Bronchial epithelial cell (primary cell): ENCODE measurements at regions not wholly inside any gene's neighbourhood (a gene's known extent, or its start where the extent isn't known, plus 50 kb on each side); places are given as distances from the start of the nearest gene placed in this dataset.

Source experiments
- DNase-seq: peaks from one replicate; pipeline ENCODE4 v3.0.0-alpha.2; 2010; ENCODE audit warnings: low read depth
- FAIRE-seq: peaks from 2 replicates; lab custom pipeline; 2011; peaks lifted over from hg19 to GRCh38; lab: Jason Lieb, UNC
- H3K27me3 ChIP-seq: 2 replicates; pipeline ENCODE4 v1.5.1; 2011; ENCODE audit warnings: low read length; ENCODE audit not compliant: control insufficient read depth, insufficient read depth
- H3K36me3 ChIP-seq: 2 replicates; pipeline ENCODE4 v1.5.1; 2011; ENCODE audit warnings: low read length; ENCODE audit not compliant: control insufficient read depth, insufficient read depth
- H3K4me3 ChIP-seq: 2 replicates; pipeline ENCODE4 v1.5.1; 2011; ENCODE audit warnings: mild to moderate bottlenecking, low read depth, low read length, control low read depth
- TF ChIP-seq, protein P1 (sequence below): IDR thresholded peaks from 2 replicates; pipeline ENCODE4 v1.5.1; 2011; ENCODE audit warnings: mild to moderate bottlenecking, moderate library complexity, low read length, control low read depth, inconsistent platforms; ENCODE audit not compliant: insufficient read depth, severe bottlenecking

- H3K4me3 ChIP-seq, result no peak overlapping the region
- no peaks in the 10 kb centered on the region for H3K36me3 ChIP-seq
- peaks cover 3% of the 10 kb centered on the region for H3K27me3 ChIP-seq
- FAIRE-seq (no peak), DNase-seq (peak; percentile 38)
- TF ChIP-seq, protein P1, sequence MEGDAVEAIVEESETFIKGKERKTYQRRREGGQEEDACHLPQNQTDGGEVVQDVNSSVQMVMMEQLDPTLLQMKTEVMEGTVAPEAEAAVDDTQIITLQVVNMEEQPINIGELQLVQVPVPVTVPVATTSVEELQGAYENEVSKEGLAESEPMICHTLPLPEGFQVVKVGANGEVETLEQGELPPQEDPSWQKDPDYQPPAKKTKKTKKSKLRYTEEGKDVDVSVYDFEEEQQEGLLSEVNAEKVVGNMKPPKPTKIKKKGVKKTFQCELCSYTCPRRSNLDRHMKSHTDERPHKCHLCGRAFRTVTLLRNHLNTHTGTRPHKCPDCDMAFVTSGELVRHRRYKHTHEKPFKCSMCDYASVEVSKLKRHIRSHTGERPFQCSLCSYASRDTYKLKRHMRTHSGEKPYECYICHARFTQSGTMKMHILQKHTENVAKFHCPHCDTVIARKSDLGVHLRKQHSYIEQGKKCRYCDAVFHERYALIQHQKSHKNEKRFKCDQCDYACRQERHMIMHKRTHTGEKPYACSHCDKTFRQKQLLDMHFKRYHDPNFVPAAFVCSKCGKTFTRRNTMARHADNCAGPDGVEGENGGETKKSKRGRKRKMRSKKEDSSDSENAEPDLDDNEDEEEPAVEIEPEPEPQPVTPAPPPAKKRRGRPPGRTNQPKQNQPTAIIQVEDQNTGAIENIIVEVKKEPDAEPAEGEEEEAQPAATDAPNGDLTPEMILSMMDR, result no peak
These were observed 154.8 kb upstream of the FHL2 start for GRCh38 chr2:105553538-105554196.

DNA sequence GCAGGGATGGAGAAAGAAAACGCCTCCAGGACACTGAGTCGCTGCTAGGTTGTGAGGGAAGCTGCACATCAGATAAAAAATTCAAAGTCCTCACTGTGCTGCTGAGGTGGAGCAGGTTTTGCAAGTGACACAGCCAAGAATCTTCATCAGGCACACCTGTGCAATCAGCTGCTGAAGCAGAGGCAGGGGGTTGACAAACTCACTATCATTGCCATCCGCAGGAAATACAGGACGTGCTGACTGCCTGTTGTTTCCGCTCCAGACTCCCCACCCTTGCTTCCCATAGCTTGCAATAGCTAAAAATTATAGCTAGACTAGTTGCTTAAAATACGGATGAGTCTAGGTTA lies 147.8 kb upstream of the FHL2 start:
- TF ChIP-seq, protein P1, result no peak
- DNase-seq, result no peak
- no peaks in the 10 kb centered on the region for H3K36me3 ChIP-seq
- no peaks in the 10 kb centered on the region for H3K27me3 ChIP-seq
- no peak for FAIRE-seq
- no peak overlapping the region for H3K4me3 ChIP-seq

- Histone ChIP-seq H3K27me3 (no peaks in the 10 kb centered on the region), H3K36me3 (no peaks in the 10 kb centered on the region), H3K4me3 (no peak overlapping the region)
- DNase-seq, result peak; percentile 63
- TF ChIP-seq, protein P1, result peak; percentile 66
- no peak for FAIRE-seq
These were observed 147.1 kb upstream of the FHL2 start for GRCh38 chr2:105545730-105546627.

DNA sequence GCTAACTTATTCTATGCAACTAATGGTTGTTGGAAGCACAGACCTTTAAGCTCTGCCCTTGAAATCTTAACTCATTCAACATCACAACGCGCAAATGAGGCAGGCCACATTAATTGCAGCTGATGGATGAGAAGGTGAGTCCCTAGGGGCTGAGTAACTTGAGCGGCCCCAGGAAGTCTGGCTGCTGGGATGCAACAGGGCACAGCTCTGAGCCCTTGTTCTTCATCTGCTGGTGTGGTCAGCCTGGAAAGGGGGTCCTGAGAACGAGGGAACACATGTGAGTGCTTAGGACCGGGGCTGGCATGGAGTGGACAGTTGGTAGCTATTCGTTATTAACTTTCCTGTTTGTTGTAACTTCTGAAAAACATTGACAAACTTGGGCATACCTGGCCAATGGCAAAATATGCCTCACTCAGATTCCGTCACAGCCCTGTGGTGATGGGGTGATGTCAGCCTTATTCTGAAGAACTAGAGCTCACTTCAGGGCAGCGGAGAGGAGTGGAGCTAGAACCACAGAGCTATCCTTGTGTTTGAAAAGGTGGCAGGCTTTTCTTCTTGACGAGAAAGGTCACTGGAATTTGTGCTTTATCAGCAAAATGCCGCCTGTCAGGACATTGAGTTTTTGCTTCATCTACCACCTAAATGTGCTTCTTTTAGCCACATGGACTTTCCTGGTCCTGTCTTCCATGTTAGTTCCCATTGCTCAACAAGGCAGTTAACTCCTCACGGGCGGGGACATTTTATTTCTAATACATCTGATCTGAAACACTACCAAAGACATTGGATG lies 145.9 kb upstream of the FHL2 start:
- no peaks in the 10 kb centered on the region for H3K27me3 ChIP-seq
- no peaks in the 10 kb centered on the region for H3K36me3 ChIP-seq
- no peak for DNase-seq
- FAIRE-seq, result no peak
- TF ChIP-seq, protein P1, result no peak
- no peak overlapping the region for H3K4me3 ChIP-seq

DNA sequence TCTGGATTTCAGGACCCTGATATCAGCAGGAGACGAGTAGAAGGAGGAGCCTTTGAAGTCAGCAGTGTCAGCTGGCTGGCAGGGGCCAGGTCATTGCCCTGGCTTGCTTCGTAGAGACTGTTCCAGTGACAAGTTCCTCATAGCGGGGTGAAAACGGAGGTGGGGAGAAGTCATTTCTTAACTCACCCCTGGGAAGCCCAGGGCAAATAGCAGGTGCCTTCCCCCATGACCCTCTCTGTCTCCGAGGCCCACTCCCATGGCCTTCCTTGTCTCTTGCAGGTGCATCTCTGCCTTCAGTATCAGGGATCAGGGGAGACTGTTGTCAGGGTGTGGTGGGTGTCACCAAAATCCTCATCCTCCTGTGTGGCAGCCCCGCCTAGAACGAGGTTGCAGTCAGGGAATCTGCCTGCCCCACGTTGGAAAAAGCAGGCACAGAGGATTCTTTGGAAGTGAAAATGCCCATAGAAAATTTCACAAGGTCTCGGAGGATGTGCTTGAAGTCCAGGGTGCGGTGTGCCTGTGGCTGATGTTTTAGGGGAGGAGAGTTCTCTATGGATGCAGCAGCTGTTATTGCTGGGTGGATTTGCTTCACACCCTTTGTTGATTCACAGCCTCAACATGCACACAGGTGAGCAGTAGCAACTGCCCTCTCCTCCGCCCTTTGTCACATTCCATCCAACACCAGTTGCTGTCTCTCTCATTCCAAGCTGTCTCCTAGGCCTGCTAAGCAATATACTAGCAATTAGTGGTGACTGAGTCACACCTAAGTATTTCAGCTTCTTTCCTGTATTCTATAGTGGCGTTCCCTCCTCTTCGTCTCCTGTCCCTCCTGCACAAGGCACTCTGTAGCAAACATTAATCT lies 142.6 kb upstream of the FHL2 start:
- Histone ChIP-seq H3K27me3 (no peaks in the 10 kb centered on the region), H3K36me3 (no peaks in the 10 kb centered on the region), H3K4me3 (no peak overlapping the region)
- DNase-seq (peak; percentile 81), FAIRE-seq (no peak)
- TF ChIP-seq, protein P1, result no peak
